Adrenal gland (tissue), 9 donors: ENCODE measurements at regions not wholly inside any gene's neighbourhood (a gene's known extent, or its start where the extent isn't known, plus 50 kb on each side); places are given as distances from the start of the nearest gene placed in this dataset.
"Not testable (repeated sequence)": the region's sequence is repeated elsewhere in the genome, so short reads cannot be mapped to it uniquely, and the experiment has no call there.

Experiments used
- DNase-seq, 7 donors: peaks; one replicate each; pipeline ENCODE4 v3.0.0-alpha.2; 2019 to 2020
- H3K27ac ChIP-seq, 5 donors: fragments of 200-600 bp; sonication (generic) in 4 of 5; 1 replicate in 3 of 5; 2 replicates in 2 of 5; pipeline versions ENCODE4 v1.5.1 to v1.8.0; 2016 to 2020; ENCODE audit warnings: mild to moderate bottlenecking in 1 of 5
- H3K27me3 ChIP-seq: fragments of 200-600 bp; 2 replicates; pipeline ENCODE4 v1.8.0; 2021
- H3K36me3 ChIP-seq, 2 donors: fragments of 200-600 bp; replicated peaks in 1 of 2; 1 replicate in 1 of 2; 2 replicates in 1 of 2; pipeline versions ENCODE4 v1.5.1 to v1.8.0; 2018 to 2022
- H3K4me1 ChIP-seq, 2 donors: fragments of 200-600 bp; replicated peaks in 1 of 2; 1 replicate in 1 of 2; 2 replicates in 1 of 2; pipeline versions ENCODE4 v1.5.1 to v1.8.0; 2018 to 2021
- H3K4me3 ChIP-seq, 4 donors: fragments of 200-600 bp; sonication (generic) in 3 of 4; one replicate each; pipeline ENCODE4 v1.5.1; 2016 to 2018
- H3K9me3 ChIP-seq, 3 donors: fragments of 200-600 bp; sonication (generic) in 1 of 3; replicated peaks in 1 of 3; 1 replicate in 2 of 3; 2 replicates in 1 of 3; pipeline versions ENCODE4 v1.5.1 to v1.8.0; 2016 to 2021
- CTCF ChIP-seq, 6 experiments: fragments of 450-650 bp in 4 of 6; fragments of 200-600 bp in 2 of 6; sonication (generic) in 1 of 6; IDR thresholded peaks; 1 replicate in 5 of 6; 2 replicates in 1 of 6; pipeline versions ENCODE4 v1.5.1 to v1.8.0; 2016 to 2021; ENCODE audit warnings: antibody characterized with exemption in 6 of 6, mild to moderate bottlenecking in 2 of 6, moderate library complexity in 1 of 6
- POLR2A ChIP-seq, 2 donors: fragments of 450-650 bp; IDR thresholded peaks; one replicate each; pipeline ENCODE4 v1.6.1; 2017; ENCODE audit warnings: antibody characterized with exemption in 2 of 2, mild to moderate bottlenecking in 2 of 2, moderate library complexity in 1 of 2
- WGBS, 4 donors: extraction: QIAGEN DNeasy Blood & Tissue Kit in 2 of 4; methylation state at CpG; one replicate each; pipeline versions ENCODE4 v1.1.5 to v1.1.7; 2013 to 2017; 5-methylcytosine and 5-hydroxymethylcytosine counted together
- intact Hi-C, 2 donors: fragments of 100-400 bp; cut with DNase I; formaldehyde crosslinking; loops; one replicate each; pipeline versions ENCODE4 v1.14.1 to v1.15.0; 2022 to 2023
- donor health status: healthy with polysubstance abuse.
- donor health status: Bipolar disorder and iron deficiency.
- donor health status: DM: yes; HTN: yes; CAD: no.
- donor health status: DM: no; HTN: no; CAD: no.
- donor health status: DM: no; HTN: no; CAD: no.

- 89 to 93% (median 92%) methylated on average over 4 to 8 of the region's 8 CpGs for WGBS, 4 donors
- intact Hi-C loops = no loop called here
- TF ChIP-seq POLR2A (IDR thresholded peaks at IDR 0.05) (no peak), CTCF (IDR thresholded peaks at IDR 0.05) (no peak)
Observed at GRCh38 chr17:62216847-62217246, 151.8 kb upstream of the MED13 start.

GRCh38 chr17:62215891-62216290 is 150.8 kb upstream of the MED13 start:
- intact Hi-C loops, H3K9me3 ChIP-seq, H3K27ac ChIP-seq, H3K27me3 ChIP-seq, H3K4me3 ChIP-seq, H3K4me1 ChIP-seq, H3K36me3 ChIP-seq, DNase-seq: not testable (repeated sequence)
- WGBS, 4 donors = 86 to 93% (median 89%) methylated on average over 6 of the region's 6 CpGs

More at GRCh38 chr17:62216847-62217246, 151.8 kb upstream of the MED13 start:
- Histone ChIP-seq H3K4me1 (no peaks in the 10 kb centered on the region), H3K27me3 (no peaks in the 10 kb centered on the region), H3K36me3 (no peaks in the 10 kb centered on the region), H3K9me3 (no peaks in the 10 kb centered on the region), H3K27ac (no peak overlapping the region), H3K4me3 (no peak overlapping the region)
- no peak for DNase-seq

DNA sequence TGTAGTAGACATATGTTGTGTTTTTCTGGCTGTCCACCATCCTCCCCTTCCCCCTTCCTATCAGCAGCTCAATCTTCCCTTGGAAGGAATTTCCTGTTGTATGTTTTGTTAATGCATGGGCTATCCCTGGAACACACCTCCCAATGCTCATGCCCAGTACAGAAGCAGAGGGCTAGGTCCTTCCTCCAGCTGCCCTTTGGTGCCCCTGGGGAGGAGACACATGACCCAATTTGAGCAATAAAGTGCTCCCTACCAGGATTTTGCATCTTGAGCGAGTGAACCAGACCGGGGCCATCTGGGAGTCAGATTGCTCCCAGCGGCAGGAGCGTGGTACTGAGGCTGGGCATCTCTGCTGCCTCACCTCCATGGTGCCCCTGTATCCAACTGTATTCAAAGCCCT is 141.5 kb upstream of the MED13 start:
- TF ChIP-seq CTCF (IDR thresholded peaks at IDR 0.05) (no peak), POLR2A (IDR thresholded peaks at IDR 0.05) (no peak)
- intact Hi-C loops = no loop called here
- Histone ChIP-seq H3K36me3 (no peaks in the 10 kb centered on the region), H3K9me3 (no peaks in the 10 kb centered on the region), H3K27ac (no peak overlapping the region), H3K27me3 (no peaks in the 10 kb centered on the region), H3K4me1 (no peaks in the 10 kb centered on the region), H3K4me3 (no peak overlapping the region)
- WGBS, 4 donors = 59 to 77% (median 77%) methylated on average over 4 of the region's 4 CpGs; no CpG with 5 or more reads in 1 of the 4 donors
- no peak for DNase-seq

- H3K9me3 ChIP-seq, DNase-seq, H3K4me3 ChIP-seq, H3K27ac ChIP-seq, H3K27me3 ChIP-seq, H3K4me1 ChIP-seq, intact Hi-C loops, H3K36me3 ChIP-seq: not testable (repeated sequence)
- 61 to 75% (median 65%) methylated on average over 7 of the region's 7 CpGs for WGBS, 4 donors
Observed at GRCh38 chr17:62197156-62197555, 132.1 kb upstream of the MED13 start.

GRCh38 chr17:62196587-62196986 is 131.5 kb upstream of the MED13 start:
- H3K4me3 ChIP-seq, H3K27ac ChIP-seq, H3K9me3 ChIP-seq, DNase-seq, H3K27me3 ChIP-seq, H3K36me3 ChIP-seq, intact Hi-C loops, H3K4me1 ChIP-seq: not testable (repeated sequence)
- WGBS, 4 donors = 85 to 97% (median 88%) methylated on average over 3 of the region's 3 CpGs

GRCh38 chr17:62194401-62194800 is 129.3 kb upstream of the MED13 start:
- H3K4me3 ChIP-seq = no peak overlapping the region
- no peak for DNase-seq
- no peak overlapping the region for H3K27ac ChIP-seq
- H3K36me3 ChIP-seq = no peaks in the 10 kb centered on the region
- H3K4me1 ChIP-seq = no peaks in the 10 kb centered on the region
- no peaks in the 10 kb centered on the region for H3K9me3 ChIP-seq
- peaks cover 5% of the 10 kb centered on the region for H3K27me3 ChIP-seq
- intact Hi-C loops = no loop called here
- TF ChIP-seq CTCF (IDR thresholded peaks at IDR 0.05) (no peak), POLR2A (IDR thresholded peaks at IDR 0.05) (no peak)
- WGBS, 4 donors = 45 to 62% (median 49%) methylated on average over 4 of the region's 4 CpGs
